ENCODE measurements at regions not wholly inside any gene's neighbourhood (a gene's known extent, or its start where the extent isn't known, plus 50 kb on each side); places are given as distances from the start of the nearest gene placed in this dataset.
A peak's percentile ranks its signal among the peaks of the same experiment; 100 is the strongest.
"Not testable (repeated sequence)": the region's sequence is repeated elsewhere in the genome, so short reads cannot be mapped to it uniquely, and the experiment has no call there.

GRCh38 chr9:90221899-90222298, 420.7 kb downstream of the DIRAS2 start:
- not testable (repeated sequence) for DNase-seq (ENCODE audit: low read depth)

- DNase-seq (ENCODE audit: low read depth), result peak; percentile 36
Observed at GRCh38 chr9:90226839-90227338, 415.7 kb downstream of the DIRAS2 start.

- not testable (repeated sequence) for DNase-seq (ENCODE audit: low read depth)
Observed at GRCh38 chr9:90233081-90233480, 409.5 kb downstream of the DIRAS2 start.

- no peak for DNase-seq (ENCODE audit: low read depth)
Observed at GRCh38 chr9:90240541-90240940, 402.1 kb downstream of the DIRAS2 start.

- no peak for DNase-seq (ENCODE audit: low read depth)
Observed at GRCh38 chr9:90245661-90246060, 397.0 kb downstream of the DIRAS2 start.

- DNase-seq (ENCODE audit: low read depth), result no peak
Observed at GRCh38 chr9:90249094-90249493, 393.5 kb downstream of the DIRAS2 start.

- DNase-seq (ENCODE audit: low read depth), result no peak
Observed at GRCh38 chr9:90251316-90251715, 391.3 kb downstream of the DIRAS2 start.

GRCh38 chr9:90256345-90256744, 386.3 kb downstream of the DIRAS2 start:
- DNase-seq (ENCODE audit: low read depth), result no peak

- no peak for DNase-seq (ENCODE audit: low read depth)
Observed at GRCh38 chr9:90259311-90260246, 383.0 kb downstream of the DIRAS2 start.

- DNase-seq (ENCODE audit: low read depth), result no peak
Observed at GRCh38 chr9:90261698-90262097, 380.9 kb downstream of the DIRAS2 start.

GRCh38 chr9:90268613-90269012, 374.0 kb downstream of the DIRAS2 start:
- DNase-seq (ENCODE audit: low read depth), result no peak

- DNase-seq (ENCODE audit: low read depth), result no peak
Observed at GRCh38 chr9:90271707-90272106, 370.9 kb downstream of the DIRAS2 start.

- DNase-seq (ENCODE audit: low read depth), result no peak
Observed at GRCh38 chr9:90274725-90275124, 367.9 kb downstream of the DIRAS2 start.

- DNase-seq (ENCODE audit: low read depth), result no peak
Observed at GRCh38 chr9:90285946-90286345, 356.7 kb downstream of the DIRAS2 start.

GRCh38 chr9:90287567-90288274, 354.9 kb downstream of the DIRAS2 start:
- DNase-seq (ENCODE audit: low read depth), result peak; percentile 5

GRCh38 chr9:90288275-90288639, 354.4 kb downstream of the DIRAS2 start:
- no peak for DNase-seq (ENCODE audit: low read depth)

GRCh38 chr9:90290716-90291485, 351.7 kb downstream of the DIRAS2 start:
- DNase-seq (ENCODE audit: low read depth), result no peak

GRCh38 chr9:90296539-90296938, 346.1 kb downstream of the DIRAS2 start:
- DNase-seq (ENCODE audit: low read depth), result no peak

- DNase-seq (ENCODE audit: low read depth), result no peak
Observed at GRCh38 chr9:90299968-90300367, 342.7 kb downstream of the DIRAS2 start.

- no peak for DNase-seq (ENCODE audit: low read depth)
Observed at GRCh38 chr9:90300611-90301276, 341.9 kb downstream of the DIRAS2 start.

GRCh38 chr9:90301277-90301653, 341.4 kb downstream of the DIRAS2 start:
- DNase-seq (ENCODE audit: low read depth), result peak; percentile 70

GRCh38 chr9:90303655-90304054, 339.0 kb downstream of the DIRAS2 start:
- DNase-seq (ENCODE audit: low read depth), result no peak

Data from M059J (cell line).